H1 (cell line): ENCODE measurements at regions not wholly inside any gene's neighbourhood (a gene's known extent, or its start where the extent isn't known, plus 50 kb on each side); places are given as distances from the start of the nearest gene placed in this dataset.

Experiments
- CTCF ChIA-PET: fragments of 300-600 bp; sonication (Branson Sonifier 250); formaldehyde crosslinking; loops from one replicate; lab custom pipeline; 2021; ENCODE audit not compliant: partially characterized antibody; lab: Charles Lee
- POLR2A ChIA-PET: fragments of 300-600 bp; sonication (Branson Sonifier 250); formaldehyde crosslinking; loops from one replicate; lab custom pipeline; 2021; ENCODE audit warnings: inconsistent platforms; ENCODE audit not compliant: partially characterized antibody; lab: Charles Lee
- DNase-seq, 2 experiments: peaks; one replicate each; pipeline versions ENCODE4 v3.0.0 to v3.0.0-alpha.2; 2010 to 2022; ENCODE audit warnings: low spot score in 2 of 2, low read depth in 1 of 2, mixed read lengths in 1 of 2
- FAIRE-seq: peaks from 2 replicates; lab custom pipeline; 2011; peaks lifted over from hg19 to GRCh38; lab: Jason Lieb, UNC
- H2AFZ ChIP-seq: 2 replicates; pipeline ENCODE4 v1.8.1; 2012; ENCODE audit warnings: low read length, inconsistent platforms
- H2AK5ac ChIP-seq: 2 replicates; pipeline ENCODE4 v1.6.1; 2013; ENCODE audit warnings: low read depth, low read length
- H2BK120ac ChIP-seq: replicated peaks from 2 replicates; pipeline ENCODE3; 2013; ENCODE audit warnings: low read depth, low read length, inconsistent platforms
- H2BK12ac ChIP-seq: 2 replicates; pipeline ENCODE4 v1.6.1; 2013; ENCODE audit warnings: low read depth, low read length
- H2BK15ac ChIP-seq: 2 replicates; pipeline ENCODE4 v1.6.1; 2013; ENCODE audit warnings: low read length
- H2BK20ac ChIP-seq: 2 replicates; pipeline ENCODE4 v1.6.1; 2013; ENCODE audit warnings: low read length
- H2BK5ac ChIP-seq: 2 replicates; pipeline ENCODE4 v1.6.1; 2013; ENCODE audit warnings: low read depth, low read length
- H3K14ac ChIP-seq: 2 replicates; pipeline ENCODE4 v1.6.1; 2013; ENCODE audit warnings: inconsistent platforms; ENCODE audit not compliant: insufficient read length
- H3K18ac ChIP-seq: 2 replicates; pipeline ENCODE4 v1.6.1; 2013; ENCODE audit warnings: low read length; ENCODE audit errors: extremely low read depth
- H3K23ac ChIP-seq: 2 replicates; pipeline ENCODE4 v1.6.1; 2013; ENCODE audit warnings: inconsistent platforms; ENCODE audit not compliant: insufficient read length
- H3K23me2 ChIP-seq: 2 replicates; pipeline ENCODE4 v1.6.1; 2013; ENCODE audit warnings: low read depth, low read length
- H3K27ac ChIP-seq: 2 replicates; pipeline ENCODE4 v1.6.1; 2011; ENCODE audit warnings: low read depth, low read length, inconsistent platforms
- H3K27me3 ChIP-seq, 4 experiments: replicated peaks in 1 of 4; 1 replicate in 1 of 4; 2 replicates in 3 of 4; pipeline versions ENCODE4 v1.6.1 to v1.8.1; 2011 to 2013; ENCODE audit warnings: low read length in 3 of 4, mild to moderate bottlenecking in 3 of 4, inconsistent platforms in 2 of 4, mixed read lengths in 2 of 4, moderate library complexity in 1 of 4; ENCODE audit not compliant: control insufficient read depth in 3 of 4, insufficient read depth in 3 of 4; ENCODE audit errors: extremely low read depth in 1 of 4
- H3K36me3 ChIP-seq, 4 experiments: 2 replicates each; pipeline versions ENCODE4 v1.6.1 to v1.8.1; 2011 to 2013; ENCODE audit warnings: mild to moderate bottlenecking in 4 of 4, low read length in 3 of 4, moderate library complexity in 2 of 4, control low read depth in 1 of 4, inconsistent platforms in 1 of 4; ENCODE audit not compliant: insufficient read depth in 4 of 4, control insufficient read depth in 2 of 4
- H3K4ac ChIP-seq: replicated peaks from 2 replicates; pipeline ENCODE3; 2013; ENCODE audit warnings: low read length, low read depth, mixed read lengths, inconsistent platforms; ENCODE audit not compliant: insufficient read length
- H3K4me1 ChIP-seq, 4 experiments: replicated peaks in 1 of 4; 1 replicate in 1 of 4; 2 replicates in 3 of 4; pipeline versions ENCODE4 v1.6.1 to v1.8.1; 2011 to 2013; ENCODE audit warnings: low read length in 3 of 4, inconsistent platforms in 2 of 4, mixed read lengths in 1 of 4; ENCODE audit not compliant: insufficient read depth in 4 of 4, control insufficient read depth in 3 of 4
- H3K4me2 ChIP-seq, 2 experiments: 2 replicates each; pipeline versions ENCODE4 v1.6.1 to v1.8.1; 2011 to 2013; ENCODE audit warnings: low read depth in 2 of 2, low read length in 2 of 2, control low read depth in 1 of 2, inconsistent platforms in 1 of 2, mild to moderate bottlenecking in 1 of 2; ENCODE audit not compliant: insufficient read depth in 1 of 2
- H3K4me3 ChIP-seq, 4 experiments: fragments of 200-600, 300-600 bp in 1 of 4; sonication (generic), shearing (Covaris generic), sonication (Bioruptor Twin) in 1 of 4; 2 replicates each; pipeline versions ENCODE4 v1.5.1 to v1.8.1; 2011 to 2016; ENCODE audit warnings: low read length in 4 of 4, low read depth in 3 of 4, control low read depth in 2 of 4, inconsistent platforms in 2 of 4, mild to moderate bottlenecking in 2 of 4, mixed read lengths in 1 of 4, moderate library complexity in 1 of 4; ENCODE audit not compliant: insufficient read depth in 2 of 4; ENCODE audit errors: extremely low read depth in 1 of 4
- H3K56ac ChIP-seq: replicated peaks from 2 replicates; pipeline ENCODE3; 2013; ENCODE audit warnings: low read depth, mild to moderate bottlenecking, mixed read lengths, low read length, inconsistent platforms; ENCODE audit not compliant: insufficient read length
- H3K79me1 ChIP-seq: 2 replicates; pipeline ENCODE4 v1.6.1; 2013; ENCODE audit warnings: low read depth, low read length, control low read depth
- H3K79me2 ChIP-seq, 2 experiments: 2 replicates each; pipeline versions ENCODE4 v1.6.1 to v1.8.1; 2012 to 2013; ENCODE audit warnings: low read length in 2 of 2, mild to moderate bottlenecking in 2 of 2, inconsistent platforms in 1 of 2; ENCODE audit not compliant: insufficient read depth in 2 of 2, control insufficient read depth in 1 of 2
- H3K9ac ChIP-seq, 4 experiments: replicated peaks in 1 of 4; 1 replicate in 1 of 4; 2 replicates in 3 of 4; pipeline versions ENCODE4 v1.6.1 to v1.8.1; 2011 to 2013; ENCODE audit warnings: low read depth in 3 of 4, low read length in 3 of 4, control low read depth in 2 of 4, mild to moderate bottlenecking in 2 of 4, moderate library complexity in 2 of 4, inconsistent platforms in 1 of 4; ENCODE audit errors: extremely low read depth in 1 of 4
- H3K9me3 ChIP-seq, 2 experiments: 2 replicates each; pipeline versions ENCODE4 v1.6.1 to v1.8.1; 2012 to 2013; ENCODE audit warnings: mild to moderate bottlenecking in 2 of 2, moderate library complexity in 2 of 2, control low read depth in 1 of 2, inconsistent platforms in 1 of 2, low read depth in 1 of 2, low read length in 1 of 2, mixed read lengths in 1 of 2; ENCODE audit not compliant: insufficient read depth in 2 of 2
- H4K20me1 ChIP-seq, 2 experiments: replicated peaks in 1 of 2; 2 replicates each; pipeline versions ENCODE3 to v1.8.1; 2011 to 2013; ENCODE audit warnings: inconsistent platforms in 2 of 2, low read length in 2 of 2, mild to moderate bottlenecking in 1 of 2; ENCODE audit not compliant: insufficient read depth in 2 of 2, control insufficient read depth in 1 of 2
- H4K5ac ChIP-seq: 2 replicates; pipeline ENCODE4 v1.6.1; 2013; ENCODE audit warnings: low read length, low read depth, mixed read lengths, inconsistent platforms; ENCODE audit not compliant: insufficient read length
- H4K8ac ChIP-seq: 2 replicates; pipeline ENCODE4 v1.8.0; 2013; ENCODE audit warnings: mild to moderate bottlenecking, moderate library complexity, low read length, inconsistent platforms; ENCODE audit not compliant: insufficient read depth; ENCODE audit errors: extremely low read depth
- H4K91ac ChIP-seq: replicated peaks from 2 replicates; pipeline ENCODE3; 2013; ENCODE audit warnings: low read length, mixed read lengths, inconsistent platforms; ENCODE audit not compliant: insufficient read length
- FOSL1 ChIP-seq: IDR thresholded peaks from 2 replicates; pipeline ENCODE4 v1.6.1; 2011; ENCODE audit warnings: mild to moderate bottlenecking, low read depth, low read length, moderate library complexity; ENCODE audit not compliant: insufficient read depth
- NANOG ChIP-seq: IDR thresholded peaks from 2 replicates; pipeline ENCODE4 v1.6.1; 2011; ENCODE audit warnings: low read length, low read depth, mild to moderate bottlenecking, inconsistent platforms; ENCODE audit not compliant: insufficient read depth, poor library complexity, severe bottlenecking
- POLR2AphosphoS5 ChIP-seq: IDR thresholded peaks from 2 replicates; pipeline ENCODE4 v1.6.1; 2011; ENCODE audit warnings: low read depth, low read length
- TEAD4 ChIP-seq: IDR thresholded peaks from 2 replicates; pipeline ENCODE4 v1.6.1; 2012; ENCODE audit warnings: low read depth, low read length, inconsistent platforms, mixed read lengths
- YY1 ChIP-seq: IDR thresholded peaks from 2 replicates; pipeline ENCODE4 v1.6.1; 2011; ENCODE audit warnings: low read depth, mild to moderate bottlenecking, low read length
- WGBS, 2 experiments: shearing (Covaris generic) in 1 of 2; methylation state at CpG; one replicate each; pipeline versions ENCODE4 v1.1.6 to v1.1.7; 2013 to 2015; ENCODE audit warnings: low lambda C conversion rate in 2 of 2, mixed read lengths in 2 of 2, inconsistent platforms in 1 of 2, low coverage in 1 of 2, missing lambda C conversion rate in 1 of 2; ENCODE audit not compliant: insufficient replicate concordance in 2 of 2, insufficient coverage in 1 of 2, insufficient read length in 1 of 2; ENCODE audit errors: extremely low coverage in 1 of 2, missing lambda C conversion rate in 1 of 2; 5-methylcytosine and 5-hydroxymethylcytosine counted together

DNA sequence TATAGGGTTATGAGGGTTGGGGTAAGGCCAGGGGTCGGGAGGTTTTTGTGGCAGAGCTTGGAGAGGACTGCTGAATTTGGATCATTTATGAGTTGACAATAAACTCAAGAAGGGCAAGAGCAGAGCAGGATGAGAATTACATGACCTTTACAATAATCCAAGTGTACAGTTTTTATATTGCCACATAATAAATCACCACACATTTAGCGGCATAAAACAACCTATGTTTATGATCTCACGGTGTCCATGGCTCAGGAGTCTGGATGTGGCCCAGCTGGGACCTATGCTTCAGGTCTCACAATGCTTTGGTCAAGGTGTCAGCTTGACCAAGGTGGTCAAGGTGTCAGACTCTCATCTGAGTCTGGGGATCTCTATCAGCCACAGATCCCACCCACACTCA, 118.3 kb upstream of the WSCD1 start:
- Histone ChIP-seq H3K9me3 (peaks cover 11 to 15% of the 10 kb centered on the region in 2 experiments), H3K27me3 (peaks cover 0 to 1% (median 0%) of the 10 kb centered on the region in 4 experiments; a peak in 1 of 7 replicates), H3K23me2 (no peaks in the 10 kb centered on the region), H4K8ac (no peak overlapping the region), H2AK5ac (no peak overlapping the region), H3K23ac (no peak overlapping the region), H3K79me2 (no peaks in the 10 kb centered on the region), H2BK5ac (no peak overlapping the region), H3K18ac (no peak overlapping the region), H3K4me1 (no peaks in the 10 kb centered on the region), H3K79me1 (no peaks in the 10 kb centered on the region), H2BK15ac (no peak overlapping the region), H4K91ac (no peak overlapping the region), H3K4ac (no peak overlapping the region), H2BK120ac (no peak overlapping the region), H3K4me3 (no peak overlapping the region), H3K14ac (no peak overlapping the region), H2BK12ac (no peak overlapping the region), H3K4me2 (no peak overlapping the region), H4K20me1 (no peaks in the 10 kb centered on the region), H3K36me3 (no peaks in the 10 kb centered on the region), H3K9ac (no peak overlapping the region), H3K56ac (no peak overlapping the region), H2BK20ac (no peak overlapping the region), H3K27ac (no peak overlapping the region), H4K5ac (no peak overlapping the region), H2AFZ (no peak overlapping the region)
- 91% methylated on average over 3 of the region's 3 CpGs; no CpG with 5 or more reads in 1 of the 2 experiments for WGBS, 2 experiments
- FAIRE-seq (no peak), DNase-seq (no peak)
- ChIA-PET POLR2A (no interaction called here), CTCF (no interaction called here)
- TF ChIP-seq FOSL1: no peak
- TF ChIP-seq NANOG: no peak
- no peak for TF ChIP-seq TEAD4
- TF ChIP-seq YY1: no peak
- TF ChIP-seq POLR2AphosphoS5: no peak
